GM12878 (cell line): ENCODE measurements at regions not wholly inside any gene's neighbourhood (a gene's known extent, or its start where the extent isn't known, plus 50 kb on each side); places are given as distances from the start of the nearest gene placed in this dataset.

Experiments used
- ATAC-seq: fragments of 200-7000 bp; cut with Tn5 transposase; 3 replicates; pipeline ENCODE4 v1.9.1; 2020; ENCODE audit warnings: mild to moderate bottlenecking, moderate library complexity
- BruUV-seq: library from RNA; stranded (reverse); fragments of 400-500 nt; replicated peaks from 2 replicates; lab custom pipeline; 2021; lab: Mats Ljungman, UMichigan
- CTCF ChIA-PET: fragments of 300-600 bp; sonication (Branson Sonifier 250); formaldehyde crosslinking; extraction: SDS; loops from one replicate; lab custom pipeline; 2021; ENCODE audit warnings: inconsistent platforms; lab: Yijun Ruan, JAX
- POLR2A ChIA-PET: fragments of 350-600 bp; formaldehyde crosslinking; extraction: SDS; loops from one replicate; lab custom pipeline; 2021; ENCODE audit warnings: inconsistent platforms; lab: Charles Lee
- RAD21 ChIA-PET: fragments of 300-600 bp; sonication (Branson Sonifier 250); formaldehyde crosslinking; loops from one replicate; lab custom pipeline; 2023; ENCODE audit warnings: antibody characterized with exemption; ENCODE audit not compliant: unreplicated experiment; lab: Charles Lee
- SMC1A ChIA-PET: fragments of 300-600 bp; sonication (Branson Sonifier 250); formaldehyde crosslinking; loops from one replicate; lab custom pipeline; 2023; ENCODE audit not compliant: unreplicated experiment, uncharacterized antibody; lab: Charles Lee
- DNase-seq: peaks from one replicate; pipeline ENCODE4 v3.0.0-alpha.2; 2011; ENCODE audit warnings: low read depth, low spot score
- FAIRE-seq: peaks from 3 replicates; lab custom pipeline; 2011; peaks lifted over from hg19 to GRCh38; lab: Jason Lieb, UNC
- H2AFZ ChIP-seq: 2 replicates; pipeline ENCODE4 v1.6.0; 2011; ENCODE audit warnings: low read depth, low read length, control low read depth; ENCODE audit not compliant: control insufficient read depth
- H3K27ac ChIP-seq: 2 replicates; pipeline ENCODE4 v1.5.1; 2011; ENCODE audit warnings: control low read depth; ENCODE audit not compliant: control insufficient read depth, insufficient read depth
- H3K27me3 ChIP-seq, 2 experiments: replicated peaks in 1 of 2; 2 replicates each; pipeline versions ENCODE4 v1.6.0 to v1.6.1; 2011; ENCODE audit warnings: low read length in 1 of 2; ENCODE audit not compliant: control insufficient read depth in 2 of 2, insufficient read depth in 2 of 2
- H3K36me3 ChIP-seq, 2 experiments: 2 replicates each; pipeline ENCODE4 v1.5.1; 2011; ENCODE audit warnings: low read length in 1 of 2; ENCODE audit not compliant: control insufficient read depth in 2 of 2, insufficient read depth in 2 of 2
- H3K4me1 ChIP-seq: 2 replicates; pipeline ENCODE4 v1.6.1; 2011; ENCODE audit warnings: mild to moderate bottlenecking, low read length, moderate library complexity, mixed read lengths; ENCODE audit not compliant: control insufficient read depth, insufficient read depth
- H3K4me2 ChIP-seq: 2 replicates; pipeline ENCODE4 v1.6.0; 2011; ENCODE audit warnings: control low read depth; ENCODE audit not compliant: control insufficient read depth, insufficient read depth
- H3K4me3 ChIP-seq: fragments of 200-600 bp; sonication (generic); 2 replicates; pipeline ENCODE4 v1.5.1; 2016
- H3K79me2 ChIP-seq: 2 replicates; pipeline ENCODE4 v1.6.0; 2011; ENCODE audit warnings: low read length; ENCODE audit not compliant: control insufficient read depth, insufficient read depth
- H3K9ac ChIP-seq: 2 replicates; pipeline ENCODE4 v1.8.0; 2011; ENCODE audit warnings: low read length, control low read depth, mixed read lengths; ENCODE audit not compliant: control insufficient read depth, insufficient read depth
- H3K9me3 ChIP-seq: replicated peaks from 3 replicates; pipeline ENCODE4 v1.5.1; 2011; ENCODE audit warnings: mild to moderate bottlenecking, low read length; ENCODE audit not compliant: control insufficient read depth, insufficient read depth
- H4K20me1 ChIP-seq: 2 replicates; pipeline ENCODE4 v1.6.0; 2011; ENCODE audit not compliant: control insufficient read depth, insufficient read depth
- BHLHE40 ChIP-seq, 2 experiments: fragments of 450-650 bp in 1 of 2; IDR thresholded peaks; 2 replicates each; pipeline ENCODE4 v1.6.1; 2011 to 2017; ENCODE audit warnings: low read depth in 2 of 2, borderline replicate concordance in 1 of 2, improper control_type of control experiment in 1 of 2, low read length in 1 of 2, mild to moderate bottlenecking in 1 of 2
- CEBPB ChIP-seq, 2 experiments: fragments of 150-350 bp in 1 of 2; IDR thresholded peaks; 2 replicates each; pipeline ENCODE4 v1.6.1; 2012 to 2014; ENCODE audit warnings: low read depth in 2 of 2, low read length in 2 of 2, borderline replicate concordance in 1 of 2, inconsistent platforms in 1 of 2
- FOS ChIP-seq: IDR thresholded peaks from 3 replicates; pipeline ENCODE4 v1.6.1; 2011; ENCODE audit warnings: borderline replicate concordance; ENCODE audit not compliant: insufficient read length; ENCODE audit errors: extremely low read depth
- FOXK2 ChIP-seq: fragments of 450-650 bp; IDR thresholded peaks from 2 replicates; pipeline ENCODE4 v1.6.1; 2017; ENCODE audit warnings: mild to moderate bottlenecking, moderate library complexity
- GABPA ChIP-seq: IDR thresholded peaks from 2 replicates; pipeline ENCODE4 v1.6.1; 2014; ENCODE audit warnings: antibody characterized with exemption, low read depth, mild to moderate bottlenecking, inconsistent platforms
- MEF2A ChIP-seq: IDR thresholded peaks from 2 replicates; pipeline ENCODE4 v1.6.1; 2011; ENCODE audit warnings: low read depth, mild to moderate bottlenecking, low read length, moderate library complexity; ENCODE audit not compliant: insufficient read depth
- NR2C1 ChIP-seq: fragments of 450-650 bp; IDR thresholded peaks from 2 replicates; pipeline ENCODE4 v1.6.1; 2017; ENCODE audit warnings: antibody characterized with exemption, mild to moderate bottlenecking, moderate library complexity
- RBBP5 ChIP-seq: fragments of 200-600 bp; sonication (generic); conservative IDR thresholded peaks from 2 replicates; pipeline ENCODE4 v1.6.1; 2016
- RFX5 ChIP-seq: IDR thresholded peaks from 2 replicates; pipeline ENCODE4 v1.6.1; 2011; ENCODE audit warnings: low read depth, low read length, improper control_type of control experiment
- SRF ChIP-seq, 2 experiments: IDR thresholded peaks; 2 replicates each; pipeline ENCODE4 v1.6.1; 2011; ENCODE audit warnings: low read depth in 2 of 2, low read length in 2 of 2, mild to moderate bottlenecking in 1 of 2, moderate library complexity in 1 of 2
- TAF1 ChIP-seq: IDR thresholded peaks from 2 replicates; pipeline ENCODE4 v1.6.1; 2011; ENCODE audit warnings: mild to moderate bottlenecking, low read depth, low read length, borderline replicate concordance
- WGBS: methylation state at CpG from one replicate; pipeline ENCODE4 v1.1.6; 2016; ENCODE audit warnings: low lambda C conversion rate; ENCODE audit not compliant: insufficient replicate concordance, insufficient coverage; ENCODE audit errors: missing lambda C conversion rate; 5-methylcytosine and 5-hydroxymethylcytosine counted together
- in situ Hi-C: fragments of 300-500 bp; cut with MboI; formaldehyde crosslinking; loops from 9 replicates; pipeline ENCODE4 v1.14.3; 2018; ENCODE audit warnings: mixed read lengths
- intact Hi-C: fragments of 100-400 bp; cut with micrococcal nuclease; formaldehyde crosslinking; loops from one replicate; pipeline ENCODE4 v1.14.2; 2022; ENCODE audit not compliant: unreplicated experiment
- TF ChIP-seq, protein P1 (sequence below), 3 experiments: IDR thresholded peaks in 2 of 3; conservative IDR thresholded peaks in 1 of 3; 2 replicates each; pipeline ENCODE4 v1.5.1; 2011; ENCODE audit warnings: low read depth in 3 of 3, low read length in 3 of 3, mild to moderate bottlenecking in 3 of 3, control low read depth in 2 of 3, moderate library complexity in 2 of 3, inconsistent platforms in 1 of 3, mixed read lengths in 1 of 3; ENCODE audit not compliant: control insufficient read depth in 2 of 3, insufficient read depth in 1 of 3; ENCODE audit errors: extremely low read depth in 1 of 3
- TF ChIP-seq, protein P2 (sequence below): fragments of 450-650 bp; formaldehyde crosslinking; IDR thresholded peaks from 2 replicates; pipeline ENCODE4 v1.4.0; 2020; ENCODE audit warnings: mild to moderate bottlenecking, moderate library complexity

DNA sequence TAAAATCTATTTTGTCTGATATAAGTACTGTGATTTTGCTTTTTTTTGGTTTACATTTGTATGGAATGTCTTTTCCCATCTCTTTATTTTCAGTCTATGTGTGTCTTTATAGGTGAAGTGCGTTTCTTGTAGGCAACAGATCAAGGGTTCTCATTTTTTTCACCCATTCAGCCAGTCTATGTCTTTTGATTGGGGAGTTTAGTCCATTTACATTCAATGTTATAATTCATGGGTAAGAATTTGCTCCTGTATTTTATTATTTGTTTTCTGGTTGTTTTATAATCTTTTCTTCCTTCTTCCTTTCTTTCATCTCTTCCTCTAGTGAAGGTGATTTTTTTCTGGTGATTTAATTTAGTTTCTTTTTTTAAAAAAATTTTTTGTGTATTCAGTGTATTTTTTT is 104.8 kb upstream of the TMEM229A start:
- Histone ChIP-seq H3K4me2 (no peak overlapping the region), H2AFZ (no peak overlapping the region), H3K4me3 (no peak overlapping the region), H3K36me3 (no peaks in the 10 kb centered on the region), H4K20me1 (no peaks in the 10 kb centered on the region), H3K9ac (no peak overlapping the region), H3K27me3 (no peaks in the 10 kb centered on the region), H3K9me3 (no peaks in the 10 kb centered on the region), H3K4me1 (no peaks in the 10 kb centered on the region), H3K27ac (no peak overlapping the region), H3K79me2 (no peaks in the 10 kb centered on the region)
- TF ChIP-seq BHLHE40 (IDR thresholded peaks at IDR 0.05; ENCODE audit: borderline replicate concordance in 1 of 2, low read depth in 2 of 2, low read length in 1 of 2), result no peak
- no peak for TF ChIP-seq FOXK2
- TF ChIP-seq SRF (IDR thresholded peaks at IDR 0.05; ENCODE audit: low read depth in 2 of 2, low read length in 2 of 2), result no peak
- DNase-seq (no peak), ATAC-seq (no peak), FAIRE-seq (no peak)
- RAD21 ChIA-PET, result no interaction called here
- intact Hi-C loops, result no loop called here
- in situ Hi-C loops, result no loop called here
- POLR2A ChIA-PET, result no interaction called here
- no TSS peak for BruUV-seq
- CTCF ChIA-PET, result interaction anchor here (1.6 kb wide), 1 partner anchor 17 kb away, joined by 3 read pairs; no protein-coding TSS in a partner anchor
- SMC1A ChIA-PET, result no interaction called here
- 0% methylated on average over 1 of the region's 1 CpG for WGBS

DNA sequence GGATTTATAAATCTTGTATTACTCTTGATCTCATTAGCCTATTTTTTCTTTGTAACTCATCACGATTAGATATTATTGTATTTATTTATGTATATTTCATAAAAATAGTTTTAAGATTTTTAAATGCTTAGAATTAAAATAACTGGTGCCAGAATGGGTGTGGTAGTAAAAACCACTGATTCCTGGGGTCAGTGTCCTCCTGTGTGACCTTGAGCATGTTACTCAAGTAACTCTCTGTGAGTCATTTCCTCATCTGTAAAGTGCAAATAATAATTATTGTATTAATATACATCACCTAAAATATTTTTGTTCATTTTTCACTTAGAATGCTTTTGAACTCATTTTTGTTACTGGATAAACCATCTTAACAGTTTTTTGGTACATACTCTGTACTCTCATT is 91.3 kb upstream of the TMEM229A start:
- in situ Hi-C loops, result no loop called here
- ChIA-PET CTCF (no interaction called here), RAD21 (no interaction called here)
- TF ChIP-seq GABPA (no peak), TAF1 (no peak), RFX5 (no peak), CEBPB (IDR thresholded peaks at IDR 0.05; ENCODE audit: borderline replicate concordance in 1 of 2, low read depth in 2 of 2, low read length in 2 of 2) (no peak), SRF (IDR thresholded peaks at IDR 0.05; ENCODE audit: low read depth in 2 of 2, low read length in 2 of 2) (no peak), RBBP5 (no peak), NR2C1 (no peak), MEF2A (no peak), FOS (no peak)
- TF ChIP-seq, protein P1, sequence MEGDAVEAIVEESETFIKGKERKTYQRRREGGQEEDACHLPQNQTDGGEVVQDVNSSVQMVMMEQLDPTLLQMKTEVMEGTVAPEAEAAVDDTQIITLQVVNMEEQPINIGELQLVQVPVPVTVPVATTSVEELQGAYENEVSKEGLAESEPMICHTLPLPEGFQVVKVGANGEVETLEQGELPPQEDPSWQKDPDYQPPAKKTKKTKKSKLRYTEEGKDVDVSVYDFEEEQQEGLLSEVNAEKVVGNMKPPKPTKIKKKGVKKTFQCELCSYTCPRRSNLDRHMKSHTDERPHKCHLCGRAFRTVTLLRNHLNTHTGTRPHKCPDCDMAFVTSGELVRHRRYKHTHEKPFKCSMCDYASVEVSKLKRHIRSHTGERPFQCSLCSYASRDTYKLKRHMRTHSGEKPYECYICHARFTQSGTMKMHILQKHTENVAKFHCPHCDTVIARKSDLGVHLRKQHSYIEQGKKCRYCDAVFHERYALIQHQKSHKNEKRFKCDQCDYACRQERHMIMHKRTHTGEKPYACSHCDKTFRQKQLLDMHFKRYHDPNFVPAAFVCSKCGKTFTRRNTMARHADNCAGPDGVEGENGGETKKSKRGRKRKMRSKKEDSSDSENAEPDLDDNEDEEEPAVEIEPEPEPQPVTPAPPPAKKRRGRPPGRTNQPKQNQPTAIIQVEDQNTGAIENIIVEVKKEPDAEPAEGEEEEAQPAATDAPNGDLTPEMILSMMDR (IDR thresholded peaks at IDR 0.05 in 2 of 3, conservative IDR thresholded peaks at IDR 0.05 in 1 of 3; ENCODE audit: control insufficient read depth in 2 of 3, extremely low read depth in 1 of 3, insufficient read depth in 1 of 3, low read depth in 3 of 3, low read length in 3 of 3), result no peak
- TF ChIP-seq, protein P2, sequence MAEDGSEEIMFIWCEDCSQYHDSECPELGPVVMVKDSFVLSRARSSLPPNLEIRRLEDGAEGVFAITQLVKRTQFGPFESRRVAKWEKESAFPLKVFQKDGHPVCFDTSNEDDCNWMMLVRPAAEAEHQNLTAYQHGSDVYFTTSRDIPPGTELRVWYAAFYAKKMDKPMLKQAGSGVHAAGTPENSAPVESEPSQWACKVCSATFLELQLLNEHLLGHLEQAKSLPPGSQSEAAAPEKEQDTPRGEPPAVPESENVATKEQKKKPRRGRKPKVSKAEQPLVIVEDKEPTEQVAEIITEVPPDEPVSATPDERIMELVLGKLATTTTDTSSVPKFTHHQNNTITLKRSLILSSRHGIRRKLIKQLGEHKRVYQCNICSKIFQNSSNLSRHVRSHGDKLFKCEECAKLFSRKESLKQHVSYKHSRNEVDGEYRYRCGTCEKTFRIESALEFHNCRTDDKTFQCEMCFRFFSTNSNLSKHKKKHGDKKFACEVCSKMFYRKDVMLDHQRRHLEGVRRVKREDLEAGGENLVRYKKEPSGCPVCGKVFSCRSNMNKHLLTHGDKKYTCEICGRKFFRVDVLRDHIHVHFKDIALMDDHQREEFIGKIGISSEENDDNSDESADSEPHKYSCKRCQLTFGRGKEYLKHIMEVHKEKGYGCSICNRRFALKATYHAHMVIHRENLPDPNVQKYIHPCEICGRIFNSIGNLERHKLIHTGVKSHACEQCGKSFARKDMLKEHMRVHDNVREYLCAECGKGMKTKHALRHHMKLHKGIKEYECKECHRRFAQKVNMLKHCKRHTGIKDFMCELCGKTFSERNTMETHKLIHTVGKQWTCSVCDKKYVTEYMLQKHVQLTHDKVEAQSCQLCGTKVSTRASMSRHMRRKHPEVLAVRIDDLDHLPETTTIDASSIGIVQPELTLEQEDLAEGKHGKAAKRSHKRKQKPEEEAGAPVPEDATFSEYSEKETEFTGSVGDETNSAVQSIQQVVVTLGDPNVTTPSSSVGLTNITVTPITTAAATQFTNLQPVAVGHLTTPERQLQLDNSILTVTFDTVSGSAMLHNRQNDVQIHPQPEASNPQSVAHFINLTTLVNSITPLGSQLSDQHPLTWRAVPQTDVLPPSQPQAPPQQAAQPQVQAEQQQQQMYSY, result no peak

More for the DNA sequence above, 91.3 kb upstream of the TMEM229A start:
- no peak for ATAC-seq
- Histone ChIP-seq H3K79me2 (no peaks in the 10 kb centered on the region), H3K36me3 (no peaks in the 10 kb centered on the region), H2AFZ (no peak overlapping the region), H3K4me1 (no peaks in the 10 kb centered on the region), H3K9me3 (no peaks in the 10 kb centered on the region), H3K4me2 (no peak overlapping the region), H4K20me1 (no peaks in the 10 kb centered on the region), H3K9ac (no peak overlapping the region), H3K27ac (no peak overlapping the region), H3K4me3 (no peak overlapping the region), H3K27me3 (no peaks in the 10 kb centered on the region)
- BruUV-seq, result no TSS peak
- intact Hi-C loops, result no loop called here
- WGBS, result 53% methylated on average over 1 of the region's 1 CpG
- POLR2A ChIA-PET, result no interaction called here
- SMC1A ChIA-PET, result no interaction called here
- no peak for FAIRE-seq
- DNase-seq, result no peak
